Stimulated activated CD8-positive, alpha-beta memory T cell treated with anti-CD3 and anti-CD28 coated beads, Interleukin-2, amount 100 ng/mL, for 48 hours (primary cell): ENCODE measurements at regions not wholly inside any gene's neighbourhood (a gene's known extent, or its start where the extent isn't known, plus 50 kb on each side); places are given as distances from the start of the nearest gene placed in this dataset.
"Not testable (repeated sequence)": the region's sequence is repeated elsewhere in the genome, so short reads cannot be mapped to it uniquely, and the experiment has no call there.

Experiments
- DNase-seq, 2 donors: peaks; one replicate each; pipeline ENCODE4 v3.0.0-alpha.2; 2020; ENCODE audit warnings: low read depth in 2 of 2

DNA sequence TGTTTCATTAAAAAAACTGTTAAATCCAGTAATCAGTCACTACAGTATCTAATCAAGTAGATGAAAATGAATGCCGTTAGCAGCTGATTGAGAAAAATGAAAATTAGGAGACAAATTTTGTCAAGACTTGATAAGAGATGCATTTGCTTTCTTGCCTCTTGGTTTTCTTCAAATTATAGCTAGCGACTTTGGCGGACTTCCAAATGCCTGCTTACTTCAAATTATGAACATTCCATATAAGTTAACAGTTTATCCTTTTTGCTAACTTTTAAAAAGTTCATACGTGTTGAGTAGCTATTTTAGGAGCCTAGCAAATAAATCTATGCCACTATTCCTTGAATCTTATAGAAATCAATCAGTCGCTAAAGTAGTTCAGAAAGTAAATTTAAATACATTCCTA is 58.8 kb downstream of the PPP4R3C start:
- no peak for DNase-seq

GRCh38 chrX:27399146-27399456 is 64.0 kb downstream of the PPP4R3C start:
- no peak for DNase-seq

DNA sequence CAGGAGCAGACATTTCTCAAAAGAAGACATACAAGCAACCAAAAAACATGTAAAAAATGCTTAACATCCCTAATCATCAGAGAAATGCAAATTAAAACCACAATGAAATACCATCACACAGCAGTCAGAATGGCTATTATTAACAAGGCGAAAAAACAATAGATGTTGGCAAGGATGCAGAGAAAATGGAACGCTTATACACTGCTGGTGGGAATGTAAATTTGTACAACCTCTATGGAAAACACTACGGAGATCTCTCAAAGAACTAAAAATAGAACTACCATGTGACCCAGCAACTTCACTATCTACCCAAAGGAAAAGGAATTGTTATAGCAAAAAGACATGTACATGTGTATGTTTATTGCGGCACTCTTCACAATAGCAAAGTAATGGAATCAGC is 71.5 kb downstream of the PPP4R3C start:
- DNase-seq, result no peak

DNA sequence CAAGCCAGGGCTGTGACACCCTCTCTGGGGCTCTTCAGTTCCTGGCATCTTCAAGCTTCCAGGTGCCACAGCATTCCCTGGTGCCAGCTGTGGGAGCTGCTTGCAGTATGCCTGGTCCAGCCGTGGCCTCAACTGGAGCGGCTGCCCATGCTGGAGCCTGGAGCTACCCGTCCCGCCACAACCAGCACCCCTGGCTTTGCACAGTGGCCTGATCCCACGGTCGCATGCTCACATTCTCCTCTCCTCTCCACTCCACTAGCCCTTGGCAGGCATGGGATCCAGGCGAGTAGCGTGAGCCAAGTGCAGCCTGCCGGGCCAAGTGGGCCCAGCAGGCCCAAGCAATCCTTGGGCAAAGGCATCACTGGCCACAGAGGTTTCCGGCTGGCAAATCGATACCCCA is 81.7 kb downstream of the PPP4R3C start:
- no peak for DNase-seq

DNA sequence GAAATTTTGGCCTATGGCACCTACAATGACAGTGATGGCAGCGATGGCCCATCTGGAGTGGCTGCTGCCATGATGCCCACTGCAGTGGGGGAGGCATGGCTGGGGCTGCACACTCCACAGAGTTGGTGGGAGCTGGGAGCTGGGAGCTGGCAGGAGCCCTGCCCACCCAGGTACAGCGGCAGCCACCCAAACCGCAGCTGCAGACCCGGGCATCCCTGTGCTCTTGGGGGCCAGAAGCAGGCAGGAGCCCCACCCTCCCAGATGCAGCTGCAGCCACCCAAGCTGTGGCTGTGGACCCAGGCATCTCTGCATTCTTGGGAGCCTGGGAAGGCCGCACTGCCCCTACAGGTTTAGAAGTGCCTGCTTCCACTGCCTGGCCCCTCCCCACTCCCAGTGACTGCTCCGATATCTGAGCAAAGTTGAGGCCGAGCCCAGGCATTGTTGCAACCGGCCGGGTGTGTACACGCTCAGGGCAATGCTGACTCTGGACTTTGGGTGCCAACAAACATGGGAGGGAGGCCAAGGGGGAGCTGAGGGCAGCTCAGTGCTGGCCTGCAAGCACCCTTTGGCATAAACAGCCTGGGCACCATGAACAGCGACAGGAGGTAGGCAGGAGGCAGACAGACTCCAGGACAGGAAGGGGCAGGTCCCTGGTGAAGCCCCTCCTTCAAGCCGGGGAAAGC is 82.8 kb downstream of the PPP4R3C start:
- no peak for DNase-seq

- DNase-seq, result no peak
Measured at GRCh38 chrX:27354021-27354420, 109.1 kb downstream of the PPP4R3C start.

GRCh38 chrX:27350476-27350875 is 112.7 kb downstream of the PPP4R3C start:
- DNase-seq, result no peak

GRCh38 chrX:27336466-27337091 is 126.6 kb downstream of the PPP4R3C start:
- DNase-seq, result peak; percentile 0 to 8

DNA sequence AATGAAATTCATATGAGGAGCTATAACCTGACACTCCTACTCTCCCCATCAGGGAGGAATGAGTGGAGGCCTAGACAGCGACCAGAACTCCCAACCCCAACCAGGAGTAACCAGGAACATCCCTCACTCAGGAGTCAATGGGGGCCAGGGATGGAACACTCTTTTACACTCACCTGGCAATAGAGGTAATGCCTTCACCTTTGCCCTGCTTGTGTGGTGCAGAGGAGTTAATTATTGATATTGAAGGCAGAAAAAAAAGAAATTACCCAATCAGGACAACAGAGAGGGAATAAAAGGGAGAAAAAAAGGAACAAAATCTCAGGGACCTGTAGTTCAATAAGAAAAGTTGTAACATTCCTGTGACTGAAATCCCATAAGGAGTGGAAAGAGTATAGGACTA is 141.5 kb downstream of the PPP4R3C start:
- DNase-seq, result no peak

- no peak for DNase-seq
Measured at GRCh38 chrX:27309406-27309805, 153.7 kb downstream of the PPP4R3C start.

GRCh38 chrX:27307546-27307945 is 155.6 kb downstream of the PPP4R3C start:
- no peak for DNase-seq

- DNase-seq, result not testable (repeated sequence)
Measured at GRCh38 chrX:27292552-27292951, 170.6 kb downstream of the PPP4R3C start.

- no peak for DNase-seq
Measured at GRCh38 chrX:27276751-27277150, 186.4 kb downstream of the PPP4R3C start.

- DNase-seq, result no peak
Measured at GRCh38 chrX:27254656-27255055, 208.5 kb downstream of the PPP4R3C start.

GRCh38 chrX:27251369-27251768 is 211.8 kb downstream of the PPP4R3C start:
- DNase-seq, result no peak

DNA sequence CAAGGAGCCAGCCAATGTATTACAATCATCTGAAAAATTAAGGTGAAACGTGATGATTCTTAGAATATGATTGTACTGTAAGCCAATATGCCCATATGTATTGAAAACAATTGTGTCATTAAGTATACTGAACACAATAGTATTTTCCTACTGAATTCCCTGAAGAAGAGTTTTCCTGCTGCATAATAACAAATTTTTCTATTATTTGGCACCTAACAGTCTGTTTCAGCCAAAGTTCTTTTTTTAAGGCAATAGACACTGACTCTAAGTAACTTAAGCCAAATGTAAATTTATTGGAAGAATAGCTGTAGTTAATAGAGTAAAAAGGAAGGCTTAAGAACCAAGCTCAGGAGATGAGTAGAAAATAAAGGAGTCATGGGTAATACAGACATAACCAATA is 220.6 kb downstream of the PPP4R3C start:
- DNase-seq, result no peak

- no peak for DNase-seq
Measured at GRCh38 chrX:27241981-27242380, 221.2 kb downstream of the PPP4R3C start.

DNA sequence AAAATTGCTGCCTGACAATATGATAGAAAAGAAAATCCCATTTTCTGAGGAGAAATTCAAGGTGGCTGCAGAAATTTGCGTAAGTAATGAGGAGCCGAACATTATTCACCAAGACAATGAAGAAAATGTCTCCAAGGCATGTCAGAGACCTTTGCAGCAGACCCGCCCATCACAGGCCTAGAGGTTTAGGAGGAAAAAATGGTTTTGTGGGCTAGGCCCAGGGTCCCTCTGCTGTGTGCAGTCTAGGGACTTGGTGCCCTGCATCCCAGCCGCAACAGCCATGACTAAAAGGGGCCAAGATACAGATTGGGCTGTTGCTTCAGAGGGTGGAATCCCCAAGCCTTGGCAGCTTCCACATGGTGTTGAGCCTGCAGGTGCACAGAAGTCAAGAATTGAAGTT is 223.1 kb downstream of the PPP4R3C start:
- DNase-seq, result not testable (repeated sequence)

- no peak for DNase-seq
Measured at GRCh38 chrX:27236681-27237080, 226.5 kb downstream of the PPP4R3C start.

GRCh38 chrX:27229721-27230120 is 233.4 kb downstream of the PPP4R3C start:
- DNase-seq, result no peak

DNA sequence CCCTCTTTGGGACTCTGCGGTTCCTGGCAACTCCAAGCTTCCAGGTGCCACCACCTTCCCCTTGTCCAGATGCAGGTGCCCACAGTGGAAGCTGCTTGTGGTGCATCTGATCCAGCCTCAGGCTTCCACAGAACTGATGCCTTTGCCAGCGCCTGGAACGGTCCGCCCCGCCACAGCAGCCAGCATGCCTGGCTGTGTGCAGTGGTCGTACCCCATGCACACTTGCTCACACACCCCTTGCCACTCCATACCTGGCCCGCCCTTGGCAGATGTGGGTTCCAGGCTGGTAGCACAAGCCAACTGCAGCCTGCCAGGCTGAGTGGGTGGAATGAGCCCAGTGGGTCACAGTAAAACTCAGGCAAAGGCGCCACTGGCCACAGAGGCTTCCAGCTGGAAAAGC is 240.5 kb downstream of the PPP4R3C start:
- DNase-seq, result no peak

GRCh38 chrX:27186671-27187070 is 276.5 kb downstream of the PPP4R3C start:
- DNase-seq, result peak in 1 of 2 donors; percentile 0

- DNase-seq, result no peak
Measured at GRCh38 chrX:27163236-27163635, 299.9 kb downstream of the PPP4R3C start.

GRCh38 chrX:27162496-27162895 is 300.6 kb downstream of the PPP4R3C start:
- DNase-seq, result no peak
